Upper lobe of left lung (tissue), 4 donors: ENCODE measurements at regions not wholly inside any gene's neighbourhood (a gene's known extent, or its start where the extent isn't known, plus 50 kb on each side); places are given as distances from the start of the nearest gene placed in this dataset.

Experiments
- POLR2A ChIP-seq, 4 donors: fragments of 450-650 bp; IDR thresholded peaks; one replicate each; pipeline ENCODE4 v1.5.1; 2016 to 2017; ENCODE audit warnings: antibody characterized with exemption in 4 of 4, mild to moderate bottlenecking in 2 of 4
- TF ChIP-seq, protein P1 (sequence below), 6 experiments: fragments of 450-650 bp in 4 of 6; fragments of 200-600 bp in 2 of 6; sonication (generic) in 2 of 6; IDR thresholded peaks; one replicate each; pipeline ENCODE4 v1.5.1; 2016 to 2019; ENCODE audit warnings: antibody characterized with exemption in 6 of 6

DNA sequence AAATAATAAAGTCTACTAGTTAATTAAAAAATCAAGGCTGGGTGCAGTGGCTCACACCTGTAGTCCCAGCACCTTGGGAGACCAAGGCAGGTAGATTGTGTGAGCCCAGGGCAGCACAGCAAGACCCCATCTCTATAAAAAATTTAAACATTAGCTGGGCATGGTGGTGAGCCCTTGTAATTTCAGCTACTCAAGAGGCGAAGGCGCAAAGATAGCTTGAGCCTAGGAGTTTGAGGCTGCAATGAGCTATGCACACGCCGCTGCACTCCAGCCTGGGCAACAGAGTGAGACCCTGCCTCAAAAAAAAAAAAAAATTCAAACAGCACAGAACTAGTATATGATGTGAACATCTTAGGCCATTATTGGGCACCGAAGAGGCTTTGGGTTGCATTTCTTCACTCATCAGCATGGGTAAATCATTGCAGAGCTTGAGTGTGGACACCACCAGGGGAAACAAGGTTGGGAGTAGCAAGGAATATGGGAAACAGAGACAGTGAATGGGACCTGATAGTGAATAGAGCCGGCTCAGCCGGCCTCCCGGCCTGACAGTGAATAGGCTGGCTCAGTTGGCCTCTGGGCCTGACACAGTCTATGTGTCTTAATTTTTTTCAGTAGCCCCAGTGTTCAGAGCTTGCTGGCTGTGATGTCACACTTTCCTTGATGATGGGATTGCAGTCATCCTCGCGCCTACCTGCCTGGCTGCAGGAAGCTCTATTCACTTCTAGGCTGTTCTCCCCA is 89.1 kb upstream of the ERRFI1 start:
- TF ChIP-seq, protein P1, sequence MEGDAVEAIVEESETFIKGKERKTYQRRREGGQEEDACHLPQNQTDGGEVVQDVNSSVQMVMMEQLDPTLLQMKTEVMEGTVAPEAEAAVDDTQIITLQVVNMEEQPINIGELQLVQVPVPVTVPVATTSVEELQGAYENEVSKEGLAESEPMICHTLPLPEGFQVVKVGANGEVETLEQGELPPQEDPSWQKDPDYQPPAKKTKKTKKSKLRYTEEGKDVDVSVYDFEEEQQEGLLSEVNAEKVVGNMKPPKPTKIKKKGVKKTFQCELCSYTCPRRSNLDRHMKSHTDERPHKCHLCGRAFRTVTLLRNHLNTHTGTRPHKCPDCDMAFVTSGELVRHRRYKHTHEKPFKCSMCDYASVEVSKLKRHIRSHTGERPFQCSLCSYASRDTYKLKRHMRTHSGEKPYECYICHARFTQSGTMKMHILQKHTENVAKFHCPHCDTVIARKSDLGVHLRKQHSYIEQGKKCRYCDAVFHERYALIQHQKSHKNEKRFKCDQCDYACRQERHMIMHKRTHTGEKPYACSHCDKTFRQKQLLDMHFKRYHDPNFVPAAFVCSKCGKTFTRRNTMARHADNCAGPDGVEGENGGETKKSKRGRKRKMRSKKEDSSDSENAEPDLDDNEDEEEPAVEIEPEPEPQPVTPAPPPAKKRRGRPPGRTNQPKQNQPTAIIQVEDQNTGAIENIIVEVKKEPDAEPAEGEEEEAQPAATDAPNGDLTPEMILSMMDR (IDR thresholded peaks at IDR 0.05): no peak
- TF ChIP-seq POLR2A (IDR thresholded peaks at IDR 0.05): no peak
